ENCODE measurements at regions not wholly inside any gene's neighbourhood (a gene's known extent, or its start where the extent isn't known, plus 50 kb on each side); places are given as distances from the start of the nearest gene placed in this dataset.
"Not testable (repeated sequence)": the region's sequence is repeated elsewhere in the genome, so short reads cannot be mapped to it uniquely, and the experiment has no call there.

DNA sequence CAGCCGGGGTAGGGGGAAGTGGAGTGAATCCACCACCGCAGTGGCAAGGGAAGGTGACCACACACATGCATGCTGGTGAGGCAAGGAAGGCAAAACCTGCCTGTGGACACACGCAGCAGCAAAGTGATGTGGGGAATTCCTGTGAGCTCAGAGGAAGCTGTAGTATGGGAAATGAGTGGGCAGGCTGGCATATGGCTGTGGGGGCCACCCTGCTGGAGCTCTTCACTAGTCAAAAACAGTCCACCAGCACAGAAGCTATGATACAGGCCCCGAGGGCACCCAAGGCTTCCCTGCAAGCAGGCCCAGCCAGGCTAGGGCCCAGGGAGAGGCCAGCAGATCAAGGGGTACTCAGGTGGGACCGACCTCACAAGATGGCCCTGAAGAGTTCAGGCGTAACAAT is 239.1 kb downstream of the CHM start:
- Histone ChIP-seq H3K4me1 (ENCODE audit: control insufficient read depth in 4 of 4, insufficient read depth in 4 of 4, low read length in 3 of 4) (no peaks in the 10 kb centered on the region), H3K9me3 (ENCODE audit: control insufficient read depth in 4 of 4, low read length in 3 of 4) (peaks cover 0 to 8% (median 3%) of the 10 kb centered on the region in 4 donors), H3K4me3 (ENCODE audit: low read depth in 1 of 3, low read length in 3 of 3) (no peak overlapping the region), H3K36me3 (ENCODE audit: control insufficient read depth in 4 of 4, insufficient read depth in 3 of 4, low read depth in 1 of 4, low read length in 3 of 4) (no peaks in the 10 kb centered on the region), H3K27me3 (ENCODE audit: control insufficient read depth in 4 of 4, insufficient read depth in 4 of 4, low read length in 3 of 4) (no peaks in the 10 kb centered on the region), H3K27ac (ENCODE audit: low read depth in 1 of 2, low read length in 2 of 2) (no peak overlapping the region), H3K9ac (ENCODE audit: low read depth in 1 of 2, low read length in 2 of 2) (no peak overlapping the region)
- DNase-seq (ENCODE audit: low spot score): no peak
- WGBS: 73% methylated on average over 6 of the region's 6 CpGs
- TF ChIP-seq, protein P1, sequence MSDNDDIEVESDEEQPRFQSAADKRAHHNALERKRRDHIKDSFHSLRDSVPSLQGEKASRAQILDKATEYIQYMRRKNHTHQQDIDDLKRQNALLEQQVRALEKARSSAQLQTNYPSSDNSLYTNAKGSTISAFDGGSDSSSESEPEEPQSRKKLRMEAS (IDR thresholded peaks at IDR 0.05): no peak
- TF ChIP-seq, protein P2, sequence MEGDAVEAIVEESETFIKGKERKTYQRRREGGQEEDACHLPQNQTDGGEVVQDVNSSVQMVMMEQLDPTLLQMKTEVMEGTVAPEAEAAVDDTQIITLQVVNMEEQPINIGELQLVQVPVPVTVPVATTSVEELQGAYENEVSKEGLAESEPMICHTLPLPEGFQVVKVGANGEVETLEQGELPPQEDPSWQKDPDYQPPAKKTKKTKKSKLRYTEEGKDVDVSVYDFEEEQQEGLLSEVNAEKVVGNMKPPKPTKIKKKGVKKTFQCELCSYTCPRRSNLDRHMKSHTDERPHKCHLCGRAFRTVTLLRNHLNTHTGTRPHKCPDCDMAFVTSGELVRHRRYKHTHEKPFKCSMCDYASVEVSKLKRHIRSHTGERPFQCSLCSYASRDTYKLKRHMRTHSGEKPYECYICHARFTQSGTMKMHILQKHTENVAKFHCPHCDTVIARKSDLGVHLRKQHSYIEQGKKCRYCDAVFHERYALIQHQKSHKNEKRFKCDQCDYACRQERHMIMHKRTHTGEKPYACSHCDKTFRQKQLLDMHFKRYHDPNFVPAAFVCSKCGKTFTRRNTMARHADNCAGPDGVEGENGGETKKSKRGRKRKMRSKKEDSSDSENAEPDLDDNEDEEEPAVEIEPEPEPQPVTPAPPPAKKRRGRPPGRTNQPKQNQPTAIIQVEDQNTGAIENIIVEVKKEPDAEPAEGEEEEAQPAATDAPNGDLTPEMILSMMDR (IDR thresholded peaks at IDR 0.05; ENCODE audit: low read depth, low read length, missing input control): no peak
- TF ChIP-seq, protein P3, sequence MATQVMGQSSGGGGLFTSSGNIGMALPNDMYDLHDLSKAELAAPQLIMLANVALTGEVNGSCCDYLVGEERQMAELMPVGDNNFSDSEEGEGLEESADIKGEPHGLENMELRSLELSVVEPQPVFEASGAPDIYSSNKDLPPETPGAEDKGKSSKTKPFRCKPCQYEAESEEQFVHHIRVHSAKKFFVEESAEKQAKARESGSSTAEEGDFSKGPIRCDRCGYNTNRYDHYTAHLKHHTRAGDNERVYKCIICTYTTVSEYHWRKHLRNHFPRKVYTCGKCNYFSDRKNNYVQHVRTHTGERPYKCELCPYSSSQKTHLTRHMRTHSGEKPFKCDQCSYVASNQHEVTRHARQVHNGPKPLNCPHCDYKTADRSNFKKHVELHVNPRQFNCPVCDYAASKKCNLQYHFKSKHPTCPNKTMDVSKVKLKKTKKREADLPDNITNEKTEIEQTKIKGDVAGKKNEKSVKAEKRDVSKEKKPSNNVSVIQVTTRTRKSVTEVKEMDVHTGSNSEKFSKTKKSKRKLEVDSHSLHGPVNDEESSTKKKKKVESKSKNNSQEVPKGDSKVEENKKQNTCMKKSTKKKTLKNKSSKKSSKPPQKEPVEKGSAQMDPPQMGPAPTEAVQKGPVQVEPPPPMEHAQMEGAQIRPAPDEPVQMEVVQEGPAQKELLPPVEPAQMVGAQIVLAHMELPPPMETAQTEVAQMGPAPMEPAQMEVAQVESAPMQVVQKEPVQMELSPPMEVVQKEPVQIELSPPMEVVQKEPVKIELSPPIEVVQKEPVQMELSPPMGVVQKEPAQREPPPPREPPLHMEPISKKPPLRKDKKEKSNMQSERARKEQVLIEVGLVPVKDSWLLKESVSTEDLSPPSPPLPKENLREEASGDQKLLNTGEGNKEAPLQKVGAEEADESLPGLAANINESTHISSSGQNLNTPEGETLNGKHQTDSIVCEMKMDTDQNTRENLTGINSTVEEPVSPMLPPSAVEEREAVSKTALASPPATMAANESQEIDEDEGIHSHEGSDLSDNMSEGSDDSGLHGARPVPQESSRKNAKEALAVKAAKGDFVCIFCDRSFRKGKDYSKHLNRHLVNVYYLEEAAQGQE (IDR thresholded peaks at IDR 0.05): no peak
- TF ChIP-seq HNF4G (IDR thresholded peaks at IDR 0.05): no peak

DNA sequence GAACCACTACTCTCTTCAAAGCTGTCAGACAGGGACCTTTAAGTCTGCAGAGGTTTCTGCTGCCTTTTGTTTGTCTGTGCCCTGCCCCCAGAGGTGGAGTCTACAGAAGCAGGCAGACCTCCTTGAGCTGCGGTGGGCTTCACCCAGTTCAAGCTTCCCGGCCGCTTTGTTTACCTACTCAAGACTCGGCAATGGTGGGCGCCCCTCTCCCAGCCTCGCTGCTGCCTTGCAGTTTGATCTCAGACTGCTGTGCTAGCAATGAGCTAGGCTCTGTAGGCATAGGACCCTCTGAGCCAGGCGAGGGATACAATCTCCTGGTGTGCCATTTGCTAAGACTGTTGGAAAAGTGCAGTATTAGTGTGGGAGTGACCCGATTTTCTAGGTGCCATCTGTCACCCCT is 275.0 kb downstream of the CHM start:
- DNase-seq (ENCODE audit: low spot score); H3K9me3 ChIP-seq (ENCODE audit: control insufficient read depth in 4 of 4, low read length in 3 of 4); H3K27ac ChIP-seq (ENCODE audit: low read depth in 1 of 2, low read length in 2 of 2); H3K27me3 ChIP-seq (ENCODE audit: control insufficient read depth in 4 of 4, insufficient read depth in 4 of 4, low read length in 3 of 4); H3K9ac ChIP-seq (ENCODE audit: low read depth in 1 of 2, low read length in 2 of 2); H3K4me3 ChIP-seq (ENCODE audit: low read depth in 1 of 3, low read length in 3 of 3); H3K36me3 ChIP-seq (ENCODE audit: control insufficient read depth in 4 of 4, insufficient read depth in 3 of 4, low read depth in 1 of 4, low read length in 3 of 4); H3K4me1 ChIP-seq (ENCODE audit: control insufficient read depth in 4 of 4, insufficient read depth in 4 of 4, low read length in 3 of 4): not testable (repeated sequence)
- 83% methylated on average over 8 of the region's 8 CpGs for WGBS

DNA sequence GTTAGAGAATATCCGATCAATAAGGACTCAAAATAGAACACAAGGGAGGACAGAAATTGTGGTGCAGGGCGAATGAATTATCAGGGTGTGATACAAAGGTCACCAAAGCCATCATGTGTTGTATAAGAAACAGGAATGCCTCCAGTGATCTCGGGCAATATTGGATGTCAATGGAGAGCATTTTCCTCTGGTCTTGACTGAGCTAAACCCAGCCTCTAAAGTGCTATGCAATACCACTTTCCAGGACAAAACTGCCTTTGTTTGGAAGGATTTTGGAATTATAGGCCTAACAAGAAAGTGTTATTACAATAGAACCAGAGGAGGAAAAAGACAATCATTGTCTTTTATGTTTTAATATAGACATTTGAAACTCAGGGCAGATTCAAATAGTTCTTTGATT is 281.7 kb downstream of the CHM start:
- Histone ChIP-seq H3K27me3 (ENCODE audit: control insufficient read depth in 4 of 4, insufficient read depth in 4 of 4, low read length in 3 of 4) (no peaks in the 10 kb centered on the region), H3K4me1 (ENCODE audit: control insufficient read depth in 4 of 4, insufficient read depth in 4 of 4, low read length in 3 of 4) (no peaks in the 10 kb centered on the region), H3K27ac (ENCODE audit: low read depth in 1 of 2, low read length in 2 of 2) (no peak overlapping the region), H3K4me3 (ENCODE audit: low read depth in 1 of 3, low read length in 3 of 3) (no peak overlapping the region), H3K36me3 (ENCODE audit: control insufficient read depth in 4 of 4, insufficient read depth in 3 of 4, low read depth in 1 of 4, low read length in 3 of 4) (no peaks in the 10 kb centered on the region), H3K9ac (ENCODE audit: low read depth in 1 of 2, low read length in 2 of 2) (no peak overlapping the region), H3K9me3 (ENCODE audit: control insufficient read depth in 4 of 4, low read length in 3 of 4) (no peaks in the 10 kb centered on the region)
- WGBS: 53% methylated on average over 3 of the region's 3 CpGs
- DNase-seq (ENCODE audit: low spot score): no peak
- no peak for TF ChIP-seq GABPA (IDR thresholded peaks at IDR 0.05 in 1 of 2, conservative IDR thresholded peaks at IDR 0.05 in 1 of 2)
- TF ChIP-seq, protein P1 (IDR thresholded peaks at IDR 0.05): no peak
- no peak for TF ChIP-seq HNF4G (IDR thresholded peaks at IDR 0.05)
- TF ChIP-seq FOXA2 (IDR thresholded peaks at IDR 0.05): no peak
- TF ChIP-seq, protein P2 (IDR thresholded peaks at IDR 0.05; ENCODE audit: low read depth, low read length, missing input control): no peak
- TF ChIP-seq RAD21 (IDR thresholded peaks at IDR 0.05): no peak
- TF ChIP-seq, protein P4, sequence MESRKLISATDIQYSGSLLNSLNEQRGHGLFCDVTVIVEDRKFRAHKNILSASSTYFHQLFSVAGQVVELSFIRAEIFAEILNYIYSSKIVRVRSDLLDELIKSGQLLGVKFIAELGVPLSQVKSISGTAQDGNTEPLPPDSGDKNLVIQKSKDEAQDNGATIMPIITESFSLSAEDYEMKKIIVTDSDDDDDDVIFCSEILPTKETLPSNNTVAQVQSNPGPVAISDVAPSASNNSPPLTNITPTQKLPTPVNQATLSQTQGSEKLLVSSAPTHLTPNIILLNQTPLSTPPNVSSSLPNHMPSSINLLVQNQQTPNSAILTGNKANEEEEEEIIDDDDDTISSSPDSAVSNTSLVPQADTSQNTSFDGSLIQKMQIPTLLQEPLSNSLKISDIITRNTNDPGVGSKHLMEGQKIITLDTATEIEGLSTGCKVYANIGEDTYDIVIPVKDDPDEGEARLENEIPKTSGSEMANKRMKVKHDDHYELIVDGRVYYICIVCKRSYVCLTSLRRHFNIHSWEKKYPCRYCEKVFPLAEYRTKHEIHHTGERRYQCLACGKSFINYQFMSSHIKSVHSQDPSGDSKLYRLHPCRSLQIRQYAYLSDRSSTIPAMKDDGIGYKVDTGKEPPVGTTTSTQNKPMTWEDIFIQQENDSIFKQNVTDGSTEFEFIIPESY (IDR thresholded peaks at IDR 0.05): no peak
- TF ChIP-seq FOXA1 (IDR thresholded peaks at IDR 0.05): no peak
- TF ChIP-seq YY1 (IDR thresholded peaks at IDR 0.05): no peak
- TF ChIP-seq, protein P3 (IDR thresholded peaks at IDR 0.05): no peak
- TF ChIP-seq JUND (IDR thresholded peaks at IDR 0.05): no peak
- no peak for TF ChIP-seq HNF4A (conservative IDR thresholded peaks at IDR 0.05)

Measured in liver (tissue), 8 donors.